HG03571 (cell line): ENCODE measurements at regions not wholly inside any gene's neighbourhood (a gene's known extent, or its start where the extent isn't known, plus 50 kb on each side); places are given as distances from the start of the nearest gene placed in this dataset.
"Not testable (repeated sequence)": the region's sequence is repeated elsewhere in the genome, so short reads cannot be mapped to it uniquely, and the experiment has no call there.

Source experiments
- ATAC-seq: cut with Tn5 transposase; IDR thresholded peaks from one replicate; pipeline ENCODE4 v1.9.1; 2021; ENCODE audit not compliant: unreplicated experiment

- no peak for ATAC-seq
Observed at GRCh38 chrX:128992107-128992971, 531.0 kb downstream of the SMARCA1 start.

GRCh38 chrX:128975745-128976144, 547.5 kb downstream of the SMARCA1 start:
- no peak for ATAC-seq

- ATAC-seq: no peak
Observed at GRCh38 chrX:128973033-128973432, 550.3 kb downstream of the SMARCA1 start.

GRCh38 chrX:128961290-128961689, 562.0 kb downstream of the SMARCA1 start:
- ATAC-seq: no peak

- not testable (repeated sequence) for ATAC-seq
Observed at GRCh38 chrX:128954697-128955096, 568.6 kb downstream of the SMARCA1 start.

- ATAC-seq: no peak
Observed at GRCh38 chrX:128931071-128931470, 592.2 kb downstream of the SMARCA1 start.

- ATAC-seq: no peak
Observed at GRCh38 chrX:128929271-128930057, 593.8 kb downstream of the SMARCA1 start.

- no peak for ATAC-seq
Observed at GRCh38 chrX:128928636-128929035, 594.7 kb downstream of the SMARCA1 start.

- no peak for ATAC-seq
Observed at GRCh38 chrX:128927363-128927762, 595.9 kb downstream of the SMARCA1 start.

GRCh38 chrX:128906753-128907152, 616.5 kb downstream of the SMARCA1 start:
- ATAC-seq: no peak

GRCh38 chrX:128901018-128901417, 622.3 kb downstream of the SMARCA1 start:
- ATAC-seq: no peak

GRCh38 chrX:128897621-128898020, 625.7 kb downstream of the SMARCA1 start:
- ATAC-seq: no peak

- ATAC-seq: no peak
Observed at GRCh38 chrX:128891554-128891953, 631.7 kb downstream of the SMARCA1 start.

- no peak for ATAC-seq
Observed at GRCh38 chrX:128884430-128884829, 638.9 kb downstream of the SMARCA1 start.

GRCh38 chrX:128883650-128884049, 639.6 kb downstream of the SMARCA1 start:
- ATAC-seq: no peak

- ATAC-seq: no peak
Observed at GRCh38 chrX:128870361-128870760, 652.9 kb downstream of the SMARCA1 start.

- ATAC-seq: no peak
Observed at GRCh38 chrX:128862557-128862956, 660.7 kb downstream of the SMARCA1 start.

- ATAC-seq: no peak
Observed at GRCh38 chrX:128848374-128848773, 674.9 kb downstream of the SMARCA1 start.

- no peak for ATAC-seq
Observed at GRCh38 chrX:128846385-128846784, 676.9 kb downstream of the SMARCA1 start.

- ATAC-seq: no peak
Observed at GRCh38 chrX:128818690-128819089, 704.6 kb downstream of the SMARCA1 start.

GRCh38 chrX:128816919-128817318, 706.4 kb downstream of the SMARCA1 start:
- no peak for ATAC-seq

- no peak for ATAC-seq
Observed at GRCh38 chrX:128807367-128807766, 715.9 kb downstream of the SMARCA1 start.
